Body of pancreas (tissue), 4 donors: ENCODE measurements at regions not wholly inside any gene's neighbourhood (a gene's known extent, or its start where the extent isn't known, plus 50 kb on each side); places are given as distances from the start of the nearest gene placed in this dataset.

Source experiments
- POLR2A ChIP-seq, 3 donors: fragments of 450-650 bp; IDR thresholded peaks; one replicate each; pipeline ENCODE4 v1.6.1; 2016; ENCODE audit warnings: antibody characterized with exemption in 3 of 3, mild to moderate bottlenecking in 2 of 3
- TF ChIP-seq, protein P1 (sequence below), 7 experiments: fragments of 450-650 bp in 4 of 7; fragments of 200-600 bp in 3 of 7; sonication (generic) in 3 of 7; IDR thresholded peaks; one replicate each; pipeline ENCODE4 v1.5.1; 2016 to 2019; ENCODE audit warnings: antibody characterized with exemption in 7 of 7

DNA sequence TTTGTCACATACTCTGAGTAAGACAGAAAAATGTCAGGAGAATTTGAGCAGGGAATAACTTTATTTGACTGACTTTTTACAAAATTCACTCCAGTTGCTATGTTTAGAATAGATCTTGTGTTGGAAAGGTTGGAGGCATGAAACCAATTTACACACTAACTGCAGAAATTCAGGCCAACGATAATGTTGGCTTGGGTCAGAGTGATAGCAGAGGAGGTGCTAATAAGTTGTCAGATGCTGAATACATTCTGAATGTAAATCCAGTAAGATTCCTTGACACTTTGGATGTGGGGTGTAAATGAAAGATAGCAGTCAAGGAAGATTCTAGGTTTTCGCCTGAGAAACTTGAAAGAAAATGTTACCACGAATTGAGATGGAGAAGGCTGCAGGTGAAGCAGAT is 502.5 kb upstream of the GHITM start:
- TF ChIP-seq, protein P1, sequence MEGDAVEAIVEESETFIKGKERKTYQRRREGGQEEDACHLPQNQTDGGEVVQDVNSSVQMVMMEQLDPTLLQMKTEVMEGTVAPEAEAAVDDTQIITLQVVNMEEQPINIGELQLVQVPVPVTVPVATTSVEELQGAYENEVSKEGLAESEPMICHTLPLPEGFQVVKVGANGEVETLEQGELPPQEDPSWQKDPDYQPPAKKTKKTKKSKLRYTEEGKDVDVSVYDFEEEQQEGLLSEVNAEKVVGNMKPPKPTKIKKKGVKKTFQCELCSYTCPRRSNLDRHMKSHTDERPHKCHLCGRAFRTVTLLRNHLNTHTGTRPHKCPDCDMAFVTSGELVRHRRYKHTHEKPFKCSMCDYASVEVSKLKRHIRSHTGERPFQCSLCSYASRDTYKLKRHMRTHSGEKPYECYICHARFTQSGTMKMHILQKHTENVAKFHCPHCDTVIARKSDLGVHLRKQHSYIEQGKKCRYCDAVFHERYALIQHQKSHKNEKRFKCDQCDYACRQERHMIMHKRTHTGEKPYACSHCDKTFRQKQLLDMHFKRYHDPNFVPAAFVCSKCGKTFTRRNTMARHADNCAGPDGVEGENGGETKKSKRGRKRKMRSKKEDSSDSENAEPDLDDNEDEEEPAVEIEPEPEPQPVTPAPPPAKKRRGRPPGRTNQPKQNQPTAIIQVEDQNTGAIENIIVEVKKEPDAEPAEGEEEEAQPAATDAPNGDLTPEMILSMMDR (IDR thresholded peaks at IDR 0.05): no peak
- TF ChIP-seq POLR2A (IDR thresholded peaks at IDR 0.05): no peak
